Stromal cell of bone marrow (primary cell): ENCODE measurements at regions not wholly inside any gene's neighbourhood (a gene's known extent, or its start where the extent isn't known, plus 50 kb on each side); places are given as distances from the start of the nearest gene placed in this dataset.

Experiments used
- DNase-seq: peaks from one replicate; pipeline ENCODE4 v3.0.0-alpha.2; 2012; ENCODE audit warnings: low read depth

- no peak for DNase-seq
These were observed 257.1 kb upstream of the ARRDC4 start for GRCh38 chr15:97703400-97703799.

- DNase-seq = no peak
These were observed 254.4 kb upstream of the ARRDC4 start for GRCh38 chr15:97706059-97706458.

GRCh38 chr15:97708252-97708651 lies 252.3 kb upstream of the ARRDC4 start:
- no peak for DNase-seq

- no peak for DNase-seq
These were observed 248.0 kb upstream of the ARRDC4 start for GRCh38 chr15:97712530-97712929.

- DNase-seq = no peak
These were observed 242.7 kb upstream of the ARRDC4 start for GRCh38 chr15:97717806-97718205.

GRCh38 chr15:97718509-97718908 lies 242.0 kb upstream of the ARRDC4 start:
- DNase-seq = no peak

- no peak for DNase-seq
These were observed 231.7 kb upstream of the ARRDC4 start for GRCh38 chr15:97728791-97729190.

- no peak for DNase-seq
These were observed 231.2 kb upstream of the ARRDC4 start for GRCh38 chr15:97729270-97729669.

GRCh38 chr15:97730315-97730714 lies 230.2 kb upstream of the ARRDC4 start:
- no peak for DNase-seq

GRCh38 chr15:97731859-97732258 lies 228.6 kb upstream of the ARRDC4 start:
- no peak for DNase-seq

- DNase-seq = no peak
These were observed 227.1 kb upstream of the ARRDC4 start for GRCh38 chr15:97733373-97733772.

- DNase-seq = no peak
These were observed 223.8 kb upstream of the ARRDC4 start for GRCh38 chr15:97736748-97737147.

- no peak for DNase-seq
These were observed 214.9 kb upstream of the ARRDC4 start for GRCh38 chr15:97745481-97746071.

GRCh38 chr15:97747342-97747741 lies 213.2 kb upstream of the ARRDC4 start:
- DNase-seq = no peak

GRCh38 chr15:97748576-97748975 lies 211.9 kb upstream of the ARRDC4 start:
- no peak for DNase-seq

GRCh38 chr15:97750060-97750459 lies 210.4 kb upstream of the ARRDC4 start:
- no peak for DNase-seq

- no peak for DNase-seq
These were observed 204.8 kb upstream of the ARRDC4 start for GRCh38 chr15:97755726-97756125.

- peak; percentile 56 for DNase-seq
These were observed 201.1 kb upstream of the ARRDC4 start for GRCh38 chr15:97759363-97759762.

GRCh38 chr15:97761110-97761509 lies 199.4 kb upstream of the ARRDC4 start:
- DNase-seq = no peak

- no peak for DNase-seq
These were observed 177.3 kb upstream of the ARRDC4 start for GRCh38 chr15:97783240-97783639.

GRCh38 chr15:97786741-97787140 lies 173.8 kb upstream of the ARRDC4 start:
- no peak for DNase-seq

GRCh38 chr15:97790180-97790579 lies 170.3 kb upstream of the ARRDC4 start:
- DNase-seq = no peak

- no peak for DNase-seq
These were observed 168.4 kb upstream of the ARRDC4 start for GRCh38 chr15:97791824-97792792.
